Caco-2 (cell line): ENCODE measurements at regions not wholly inside any gene's neighbourhood (a gene's known extent, or its start where the extent isn't known, plus 50 kb on each side); places are given as distances from the start of the nearest gene placed in this dataset.

Experiments
- BruUV-seq: library from RNA; stranded (reverse); fragments of 400-500 nt; replicated peaks from 2 replicates; lab custom pipeline; 2021; lab: Mats Ljungman, UMichigan
- CTCF ChIA-PET: fragments of 300-600 bp; sonication (Branson Sonifier 250); formaldehyde crosslinking; loops from one replicate; lab custom pipeline; 2022; ENCODE audit warnings: antibody characterized with exemption; lab: Charles Lee
- POLR2A ChIA-PET: fragments of 300-600 bp; sonication (Branson Sonifier 250); formaldehyde crosslinking; loops from one replicate; lab custom pipeline; 2022; ENCODE audit warnings: antibody characterized with exemption; lab: Charles Lee
- DNase-seq, 2 experiments: peaks; one replicate each; pipeline versions ENCODE4 v3.0.0 to v3.0.0-alpha.2; 2020 to 2022
- H3K27me3 ChIP-seq: replicated peaks from 2 replicates; pipeline ENCODE4 v1.6.0; 2011; ENCODE audit warnings: low read length; ENCODE audit not compliant: control insufficient read depth, insufficient read depth
- H3K36me3 ChIP-seq: 2 replicates; pipeline ENCODE4 v1.5.1; 2011; ENCODE audit warnings: low read length; ENCODE audit not compliant: control insufficient read depth, insufficient read depth
- H3K4me1 ChIP-seq: fragments of 250-450 bp; sonication (Bioruptor Pico); 2 replicates; pipeline ENCODE4 v1.5.1; 2020; ENCODE audit warnings: mild to moderate bottlenecking
- H3K4me3 ChIP-seq: 2 replicates; pipeline ENCODE4 v1.5.1; 2011; ENCODE audit warnings: low read depth, mild to moderate bottlenecking, control low read depth, low read length
- H3K9me3 ChIP-seq: fragments of 250-450 bp; sonication (Bioruptor Pico); 2 replicates; pipeline ENCODE4 v1.5.1; 2020; ENCODE audit warnings: mild to moderate bottlenecking, moderate library complexity
- H3K27ac Mint-ChIP-seq: one replicate; pipeline ENCODE4 v1.8.0; 2022; ENCODE audit warnings: mixed read lengths; ENCODE audit not compliant: unreplicated experiment
- H3K27me3 Mint-ChIP-seq: one replicate; pipeline ENCODE4 v1.8.0; 2022; ENCODE audit warnings: mixed read lengths; ENCODE audit not compliant: insufficient read depth, unreplicated experiment
- H3K36me3 Mint-ChIP-seq: one replicate; pipeline ENCODE4 v1.8.0; 2022; ENCODE audit warnings: mild to moderate bottlenecking, mixed read lengths; ENCODE audit not compliant: insufficient read depth, unreplicated experiment
- H3K4me1 Mint-ChIP-seq: one replicate; pipeline ENCODE4 v1.8.0; 2022; ENCODE audit warnings: low read depth, mixed read lengths; ENCODE audit not compliant: unreplicated experiment
- H3K4me3 Mint-ChIP-seq: one replicate; pipeline ENCODE4 v1.8.0; 2022; ENCODE audit warnings: mild to moderate bottlenecking, moderate library complexity, mixed read lengths; ENCODE audit not compliant: unreplicated experiment
- H3K9me3 Mint-ChIP-seq: one replicate; pipeline ENCODE4 v1.8.0; 2022; ENCODE audit warnings: mixed read lengths; ENCODE audit not compliant: unreplicated experiment
- intact Hi-C: fragments of 100-400 bp; cut with micrococcal nuclease; formaldehyde crosslinking; loops from one replicate; pipeline ENCODE4 v1.10.0; 2022; ENCODE audit not compliant: unreplicated experiment
- TF ChIP-seq, protein P1 (sequence below), 2 experiments: fragments of 200-600 bp in 1 of 2; IDR thresholded peaks; 1 replicate in 1 of 2; 2 replicates in 1 of 2; pipeline versions ENCODE4 v1.5.1 to v1.8.0; 2011 to 2022; ENCODE audit warnings: antibody characterized with exemption in 1 of 2, control low read depth in 1 of 2, inconsistent platforms in 1 of 2, low read depth in 1 of 2, low read length in 1 of 2, mild to moderate bottlenecking in 1 of 2, moderate library complexity in 1 of 2; ENCODE audit not compliant: insufficient read depth in 1 of 2, severe bottlenecking in 1 of 2, unreplicated experiment in 1 of 2

GRCh38 chr3:170731281-170731680 is 138.7 kb downstream of the RPL22L1 start:
- no peak overlapping the region for H3K4me3 Mint-ChIP-seq
- H3K36me3 Mint-ChIP-seq = no peaks in the 10 kb centered on the region
- BruUV-seq = no TSS peak
- no peak overlapping the region for H3K27ac Mint-ChIP-seq
- Histone ChIP-seq H3K4me1 (0 out of 2 replicates have a peak, but pooled peaks cover 4% of the 10 kb centered on the region), H3K27me3 (no peaks in the 10 kb centered on the region), H3K4me3 (no peak overlapping the region), H3K36me3 (no peaks in the 10 kb centered on the region), H3K9me3 (no peaks in the 10 kb centered on the region)
- no peaks in the 10 kb centered on the region for H3K4me1 Mint-ChIP-seq
- TF ChIP-seq, protein P1, sequence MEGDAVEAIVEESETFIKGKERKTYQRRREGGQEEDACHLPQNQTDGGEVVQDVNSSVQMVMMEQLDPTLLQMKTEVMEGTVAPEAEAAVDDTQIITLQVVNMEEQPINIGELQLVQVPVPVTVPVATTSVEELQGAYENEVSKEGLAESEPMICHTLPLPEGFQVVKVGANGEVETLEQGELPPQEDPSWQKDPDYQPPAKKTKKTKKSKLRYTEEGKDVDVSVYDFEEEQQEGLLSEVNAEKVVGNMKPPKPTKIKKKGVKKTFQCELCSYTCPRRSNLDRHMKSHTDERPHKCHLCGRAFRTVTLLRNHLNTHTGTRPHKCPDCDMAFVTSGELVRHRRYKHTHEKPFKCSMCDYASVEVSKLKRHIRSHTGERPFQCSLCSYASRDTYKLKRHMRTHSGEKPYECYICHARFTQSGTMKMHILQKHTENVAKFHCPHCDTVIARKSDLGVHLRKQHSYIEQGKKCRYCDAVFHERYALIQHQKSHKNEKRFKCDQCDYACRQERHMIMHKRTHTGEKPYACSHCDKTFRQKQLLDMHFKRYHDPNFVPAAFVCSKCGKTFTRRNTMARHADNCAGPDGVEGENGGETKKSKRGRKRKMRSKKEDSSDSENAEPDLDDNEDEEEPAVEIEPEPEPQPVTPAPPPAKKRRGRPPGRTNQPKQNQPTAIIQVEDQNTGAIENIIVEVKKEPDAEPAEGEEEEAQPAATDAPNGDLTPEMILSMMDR (IDR thresholded peaks at IDR 0.05; ENCODE audit: insufficient read depth in 1 of 2, low read depth in 1 of 2, low read length in 1 of 2, severe bottlenecking in 1 of 2, unreplicated experiment in 1 of 2) = no peak
- DNase-seq = no peak
- intact Hi-C loops = no loop called here
- H3K9me3 Mint-ChIP-seq = no peaks in the 10 kb centered on the region
- ChIA-PET POLR2A (no interaction called here), CTCF (no interaction called here)
- H3K27me3 Mint-ChIP-seq = peaks cover under 1% of the 10 kb centered on the region

DNA sequence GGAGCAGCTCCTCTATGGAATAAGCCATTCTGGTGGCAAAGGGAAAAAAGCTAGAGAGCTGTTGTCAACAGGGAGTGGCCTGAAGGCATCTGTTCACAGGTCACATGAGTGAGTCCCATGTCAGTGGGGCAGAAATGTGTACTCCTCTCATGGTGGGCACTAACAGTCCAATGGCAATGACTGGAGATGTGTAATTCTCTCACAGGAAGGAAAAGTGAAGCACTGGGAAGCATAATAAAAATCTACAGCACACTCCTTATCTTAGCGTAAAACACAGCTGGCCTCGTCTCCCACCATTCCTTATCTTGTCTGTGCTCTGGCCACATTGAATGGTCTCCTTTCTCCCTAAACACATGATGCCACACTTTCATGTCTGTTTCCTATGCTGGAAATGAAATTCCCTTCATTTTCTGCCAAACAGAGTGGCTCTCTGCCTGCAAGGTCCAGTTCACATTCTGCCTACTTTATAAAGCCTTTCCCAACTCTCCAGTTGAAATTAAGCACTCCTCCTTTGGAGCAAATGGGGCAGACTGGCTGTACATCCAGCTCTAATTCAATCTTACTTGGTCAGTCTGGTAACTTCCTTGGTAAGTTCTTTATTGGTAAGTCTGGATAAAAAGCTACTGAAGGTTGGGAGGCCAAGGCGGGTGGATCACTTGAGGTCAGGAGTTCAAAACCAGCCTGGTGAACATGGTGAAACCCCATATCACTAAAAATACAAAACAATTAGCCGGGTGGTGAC is 139.8 kb downstream of the RPL22L1 start:
- no peaks in the 10 kb centered on the region for H3K27me3 Mint-ChIP-seq
- no peak overlapping the region for H3K27ac Mint-ChIP-seq
- no TSS peak for BruUV-seq
- no peaks in the 10 kb centered on the region for H3K27me3 ChIP-seq
- H3K4me1 ChIP-seq = 0 out of 2 replicates have a peak, but pooled peaks cover 4% of the 10 kb centered on the region
- TF ChIP-seq, protein P1 (IDR thresholded peaks at IDR 0.05; ENCODE audit: insufficient read depth in 1 of 2, low read depth in 1 of 2, low read length in 1 of 2, severe bottlenecking in 1 of 2, unreplicated experiment in 1 of 2) = no peak
- POLR2A ChIA-PET = no interaction called here
- H3K9me3 ChIP-seq = no peaks in the 10 kb centered on the region
- no peak overlapping the region for H3K4me3 ChIP-seq
- CTCF ChIA-PET = interaction anchor here (0.7 kb wide), 1 partner anchor 34 kb away, joined by 3 read pairs; no protein-coding TSS in a partner anchor
- no peak overlapping the region for H3K4me3 Mint-ChIP-seq
- no peak for DNase-seq
- H3K36me3 ChIP-seq = no peaks in the 10 kb centered on the region
- no peaks in the 10 kb centered on the region for H3K9me3 Mint-ChIP-seq
- no peaks in the 10 kb centered on the region for H3K36me3 Mint-ChIP-seq
- intact Hi-C loops = no loop called here
- no peaks in the 10 kb centered on the region for H3K4me1 Mint-ChIP-seq

DNA sequence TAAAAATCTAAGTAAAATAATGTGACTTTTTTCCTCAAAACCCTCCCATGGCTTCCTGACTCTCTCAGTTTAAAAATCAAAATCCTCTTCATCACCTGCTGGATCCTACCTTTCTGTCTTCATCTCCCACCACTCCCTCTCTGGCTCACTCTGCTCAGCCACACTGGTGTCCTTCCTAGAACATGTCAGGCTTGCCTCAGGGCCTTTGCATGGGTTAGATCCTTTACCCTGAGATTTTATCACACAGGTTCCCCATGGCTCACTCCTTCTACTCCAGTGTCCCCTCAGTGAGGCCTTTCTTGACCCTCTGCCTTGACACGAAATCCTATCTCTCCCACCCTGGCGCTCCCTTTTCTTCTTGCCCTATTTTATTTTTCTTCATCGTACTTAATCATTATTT is 141.8 kb downstream of the RPL22L1 start:
- CTCF ChIA-PET = no interaction called here
- Histone ChIP-seq H3K4me3 (no peak overlapping the region), H3K4me1 (0 out of 2 replicates have a peak, but pooled peaks cover 4% of the 10 kb centered on the region), H3K9me3 (no peaks in the 10 kb centered on the region), H3K27me3 (no peaks in the 10 kb centered on the region), H3K36me3 (no peaks in the 10 kb centered on the region)
- TF ChIP-seq, protein P1 (IDR thresholded peaks at IDR 0.05; ENCODE audit: insufficient read depth in 1 of 2, low read depth in 1 of 2, low read length in 1 of 2, severe bottlenecking in 1 of 2, unreplicated experiment in 1 of 2) = no peak
- no TSS peak for BruUV-seq
- Mint-ChIP-seq H3K27me3 (peaks cover 5% of the 10 kb centered on the region), H3K27ac (no peak overlapping the region), H3K36me3 (no peaks in the 10 kb centered on the region), H3K9me3 (no peaks in the 10 kb centered on the region), H3K4me3 (no peak overlapping the region), H3K4me1 (no peaks in the 10 kb centered on the region)
- no peak for DNase-seq
- intact Hi-C loops = no loop called here
- POLR2A ChIA-PET = no interaction called here
